ENCODE measurements at regions not wholly inside any gene's neighbourhood (a gene's known extent, or its start where the extent isn't known, plus 50 kb on each side); places are given as distances from the start of the nearest gene placed in this dataset.

DNA sequence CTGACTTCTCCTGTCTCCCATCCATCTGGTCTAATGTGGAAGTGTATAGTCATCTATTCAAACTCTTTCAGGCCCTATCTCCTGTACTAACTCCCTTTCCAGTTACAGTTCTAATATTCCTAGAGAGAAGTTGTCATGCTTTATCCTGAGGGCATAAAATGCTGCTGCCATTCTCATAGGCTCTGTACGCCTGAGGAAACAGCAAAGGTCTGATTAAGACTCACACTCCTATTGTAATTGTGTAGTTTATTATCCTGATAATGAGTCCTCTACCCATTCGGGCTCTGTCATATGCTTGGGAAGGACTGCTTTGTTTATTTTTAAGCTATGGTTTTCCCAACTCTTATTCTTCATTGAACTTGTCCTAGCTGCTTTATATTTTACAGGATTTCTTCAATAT lies 290.4 kb downstream of the TMEM38B start:
- TF ChIP-seq, protein P1, sequence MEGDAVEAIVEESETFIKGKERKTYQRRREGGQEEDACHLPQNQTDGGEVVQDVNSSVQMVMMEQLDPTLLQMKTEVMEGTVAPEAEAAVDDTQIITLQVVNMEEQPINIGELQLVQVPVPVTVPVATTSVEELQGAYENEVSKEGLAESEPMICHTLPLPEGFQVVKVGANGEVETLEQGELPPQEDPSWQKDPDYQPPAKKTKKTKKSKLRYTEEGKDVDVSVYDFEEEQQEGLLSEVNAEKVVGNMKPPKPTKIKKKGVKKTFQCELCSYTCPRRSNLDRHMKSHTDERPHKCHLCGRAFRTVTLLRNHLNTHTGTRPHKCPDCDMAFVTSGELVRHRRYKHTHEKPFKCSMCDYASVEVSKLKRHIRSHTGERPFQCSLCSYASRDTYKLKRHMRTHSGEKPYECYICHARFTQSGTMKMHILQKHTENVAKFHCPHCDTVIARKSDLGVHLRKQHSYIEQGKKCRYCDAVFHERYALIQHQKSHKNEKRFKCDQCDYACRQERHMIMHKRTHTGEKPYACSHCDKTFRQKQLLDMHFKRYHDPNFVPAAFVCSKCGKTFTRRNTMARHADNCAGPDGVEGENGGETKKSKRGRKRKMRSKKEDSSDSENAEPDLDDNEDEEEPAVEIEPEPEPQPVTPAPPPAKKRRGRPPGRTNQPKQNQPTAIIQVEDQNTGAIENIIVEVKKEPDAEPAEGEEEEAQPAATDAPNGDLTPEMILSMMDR (IDR thresholded peaks at IDR 0.05; ENCODE audit: low read length): no peak
- no peak for TF ChIP-seq EZH2 (optimal IDR thresholded peaks at IDR 0.05; ENCODE audit: low read depth, low read length)

Measured in MM.1S (cell line).